K562 (cell line): ENCODE measurements at regions not wholly inside any gene's neighbourhood (a gene's known extent, or its start where the extent isn't known, plus 50 kb on each side); places are given as distances from the start of the nearest gene placed in this dataset.

Experiments
- REST ChIP-seq, 2 experiments: fragments of 450-650 bp; formaldehyde crosslinking in 1 of 2; IDR thresholded peaks; 2 replicates each; pipeline versions ENCODE4 v1.4.0 to v1.6.1; 2014 to 2020; ENCODE audit warnings: mild to moderate bottlenecking in 2 of 2, borderline replicate concordance in 1 of 2, low read depth in 1 of 2

GRCh38 chr10:78511324-78512204 is 477.9 kb downstream of the RPS24 start (continued):
- no peak for TF ChIP-seq REST (IDR thresholded peaks at IDR 0.05; ENCODE audit: borderline replicate concordance)
- no peak for TF ChIP-seq REST (CRISPR knock-in tag; IDR thresholded peaks at IDR 0.05; ENCODE audit: low read depth)
